Calu3 (cell line): ENCODE measurements at regions not wholly inside any gene's neighbourhood (a gene's known extent, or its start where the extent isn't known, plus 50 kb on each side); places are given as distances from the start of the nearest gene placed in this dataset.

ENCODE experiments used
- BruUV-seq: library from RNA; stranded (reverse); fragments of 400-500 nt; replicated peaks from 2 replicates; lab custom pipeline; 2021; lab: Mats Ljungman, UMichigan
- CTCF ChIA-PET: fragments of 300-600 bp; sonication (Branson Sonifier 250); formaldehyde crosslinking; loops from one replicate; lab custom pipeline; 2022; ENCODE audit warnings: antibody characterized with exemption; lab: Charles Lee
- DNase-seq: peaks from one replicate; pipeline ENCODE4 v3.0.0; 2022
- H3K27ac Mint-ChIP-seq: one replicate; pipeline ENCODE4 v1.8.0; 2022; ENCODE audit warnings: mixed read lengths; ENCODE audit not compliant: unreplicated experiment
- H3K27me3 Mint-ChIP-seq: one replicate; pipeline ENCODE4 v1.8.0; 2022; ENCODE audit warnings: mixed read lengths; ENCODE audit not compliant: unreplicated experiment
- H3K36me3 Mint-ChIP-seq: one replicate; pipeline ENCODE4 v1.8.0; 2022; ENCODE audit warnings: mild to moderate bottlenecking, moderate library complexity, mixed read lengths; ENCODE audit not compliant: insufficient read depth, unreplicated experiment
- H3K4me1 Mint-ChIP-seq: one replicate; pipeline ENCODE4 v1.8.0; 2022; ENCODE audit warnings: mild to moderate bottlenecking, low read depth, mixed read lengths; ENCODE audit not compliant: unreplicated experiment
- H3K4me3 Mint-ChIP-seq: one replicate; pipeline ENCODE4 v1.8.0; 2022; ENCODE audit warnings: mild to moderate bottlenecking, low read depth, moderate library complexity, mixed read lengths; ENCODE audit not compliant: unreplicated experiment
- H3K9me3 Mint-ChIP-seq: one replicate; pipeline ENCODE4 v1.8.0; 2022; ENCODE audit warnings: low read depth, mixed read lengths; ENCODE audit not compliant: unreplicated experiment
- CTCF ChIP-seq: fragments of 200-600 bp; IDR thresholded peaks from one replicate; pipeline ENCODE4 v1.8.0; 2022; ENCODE audit warnings: antibody characterized with exemption; ENCODE audit not compliant: unreplicated experiment
- intact Hi-C: fragments of 100-400 bp; cut with micrococcal nuclease; formaldehyde crosslinking; loops from one replicate; pipeline ENCODE4 v1.10.0; 2022; ENCODE audit not compliant: unreplicated experiment

DNA sequence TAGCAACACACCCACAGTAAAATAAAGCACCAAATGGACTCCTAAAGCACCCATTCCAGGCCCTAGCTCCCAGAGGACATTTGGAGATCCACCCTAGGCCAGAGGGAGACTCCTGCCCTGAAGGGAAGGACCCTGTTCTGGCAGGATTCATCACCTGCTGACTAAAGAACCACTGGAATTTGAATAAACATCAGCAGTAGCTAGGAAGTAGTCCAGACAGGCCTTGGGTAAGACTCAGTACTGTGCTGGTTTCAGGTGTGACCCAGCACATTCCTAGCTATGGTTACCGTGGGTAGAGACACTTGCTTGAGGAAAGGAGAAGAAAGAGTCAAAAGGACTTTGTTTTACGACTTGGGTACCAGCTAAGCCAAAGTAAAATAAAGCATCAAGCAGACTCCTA lies 92.7 kb upstream of the LRRC7 start:
- intact Hi-C loops, result no loop called here
- Mint-ChIP-seq H3K4me1 (no peaks in the 10 kb centered on the region), H3K9me3 (no peaks in the 10 kb centered on the region), H3K27ac (no peak overlapping the region), H3K4me3 (no peak overlapping the region), H3K36me3 (no peaks in the 10 kb centered on the region), H3K27me3 (no peaks in the 10 kb centered on the region)
- CTCF ChIA-PET, result no interaction called here
- no peak for TF ChIP-seq CTCF
- no peak for DNase-seq
- BruUV-seq, result no TSS peak

- intact Hi-C loops, result no loop called here
- Mint-ChIP-seq H3K4me3 (no peak overlapping the region), H3K9me3 (no peaks in the 10 kb centered on the region), H3K27me3 (no peaks in the 10 kb centered on the region), H3K36me3 (no peaks in the 10 kb centered on the region), H3K27ac (no peak overlapping the region), H3K4me1 (no peaks in the 10 kb centered on the region)
- CTCF ChIA-PET, result no interaction called here
- no TSS peak for BruUV-seq
- no peak for DNase-seq
- no peak for TF ChIP-seq CTCF
Observed at GRCh38 chr1:69479734-69480133, 88.0 kb upstream of the LRRC7 start.

- no TSS peak for BruUV-seq
- intact Hi-C loops, result no loop called here
Observed at GRCh38 chr1:69483246-69483645, 84.5 kb upstream of the LRRC7 start.

DNA sequence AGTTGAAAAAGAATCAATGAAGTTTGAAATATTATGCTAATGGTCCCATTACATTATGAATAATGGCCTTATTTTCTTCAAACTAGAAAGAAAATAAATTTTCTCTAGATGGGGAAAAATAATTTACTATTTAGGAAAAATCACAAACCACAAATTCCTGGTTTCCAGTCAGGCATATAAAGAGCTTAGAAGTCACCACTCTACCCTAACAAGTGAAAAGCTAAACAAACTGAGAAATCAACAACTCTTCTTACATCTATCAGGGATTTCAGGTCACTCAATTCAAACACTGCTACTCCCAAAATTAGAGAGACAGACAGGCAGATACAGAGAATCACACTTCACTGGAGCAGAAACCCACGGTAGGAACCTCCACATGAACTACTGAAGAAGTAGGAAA lies 82.1 kb upstream of the LRRC7 start:
- TF ChIP-seq CTCF, result no peak
- no peaks in the 10 kb centered on the region for H3K36me3 Mint-ChIP-seq
- H3K4me1 Mint-ChIP-seq, result no peaks in the 10 kb centered on the region
- no peak overlapping the region for H3K27ac Mint-ChIP-seq
- no peak for DNase-seq
- CTCF ChIA-PET, result no interaction called here
- H3K27me3 Mint-ChIP-seq, result no peaks in the 10 kb centered on the region
- H3K9me3 Mint-ChIP-seq, result peaks cover 12% of the 10 kb centered on the region
- BruUV-seq, result no TSS peak
- intact Hi-C loops, result no loop called here
- H3K4me3 Mint-ChIP-seq, result no peak overlapping the region

More at GRCh38 chr1:69483246-69483645, 84.5 kb upstream of the LRRC7 start:
- Mint-ChIP-seq H3K9me3 (peaks cover 6% of the 10 kb centered on the region), H3K27me3 (no peaks in the 10 kb centered on the region), H3K4me1 (no peaks in the 10 kb centered on the region), H3K27ac (no peak overlapping the region), H3K4me3 (no peak overlapping the region), H3K36me3 (no peaks in the 10 kb centered on the region)
- CTCF ChIA-PET, result no interaction called here
- TF ChIP-seq CTCF, result no peak
- no peak for DNase-seq
